AG04449 (cell line): ENCODE measurements at regions not wholly inside any gene's neighbourhood (a gene's known extent, or its start where the extent isn't known, plus 50 kb on each side); places are given as distances from the start of the nearest gene placed in this dataset.

Experiments used
- CTCF ChIA-PET: fragments of 350-600 bp; formaldehyde crosslinking; extraction: SDS; loops from one replicate; lab custom pipeline; 2021; ENCODE audit warnings: antibody characterized with exemption; lab: Yijun Ruan, JAX
- POLR2A ChIA-PET: fragments of 400-600, 350-600 bp; formaldehyde crosslinking; extraction: SDS; loops from one replicate; lab custom pipeline; 2020; ENCODE audit warnings: antibody characterized with exemption, inconsistent platforms; lab: Yijun Ruan, JAX
- DNase-seq: peaks from one replicate; pipeline ENCODE4 v3.0.0-alpha.2; 2010; ENCODE audit warnings: low read depth, low spot score
- H3K4me3 ChIP-seq: 2 replicates; pipeline ENCODE4 v1.5.1; 2011; ENCODE audit warnings: low read depth, mild to moderate bottlenecking, control low read depth, low read length
- TF ChIP-seq, protein P1 (sequence below): IDR thresholded peaks from one replicate; pipeline ENCODE4 v1.5.1; 2011; ENCODE audit warnings: mild to moderate bottlenecking, moderate library complexity, low read length, control low read depth, inconsistent platforms; ENCODE audit not compliant: insufficient read depth; ENCODE audit errors: missing control alignments

DNA sequence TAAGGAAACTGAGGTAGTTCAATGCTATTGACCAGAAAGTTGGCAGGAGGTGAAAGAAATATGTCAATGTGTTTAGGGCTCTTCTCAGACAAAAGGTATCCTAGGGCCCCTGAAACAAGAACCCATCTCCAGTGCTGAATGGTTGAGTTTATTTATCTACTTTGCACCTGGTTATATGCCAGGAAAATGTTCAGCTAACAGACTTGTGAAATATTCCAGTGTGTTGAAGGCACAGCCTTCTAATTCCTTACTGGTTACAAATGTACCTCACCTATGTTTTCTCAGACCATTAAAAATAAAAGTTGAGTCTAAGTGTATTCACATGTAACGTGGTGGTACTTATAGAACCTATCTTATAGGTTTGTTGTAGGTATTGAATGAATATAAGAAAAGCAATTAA is 511.7 kb upstream of the SEL1L start:
- DNase-seq = no peak
- no peak overlapping the region for H3K4me3 ChIP-seq
- TF ChIP-seq, protein P1, sequence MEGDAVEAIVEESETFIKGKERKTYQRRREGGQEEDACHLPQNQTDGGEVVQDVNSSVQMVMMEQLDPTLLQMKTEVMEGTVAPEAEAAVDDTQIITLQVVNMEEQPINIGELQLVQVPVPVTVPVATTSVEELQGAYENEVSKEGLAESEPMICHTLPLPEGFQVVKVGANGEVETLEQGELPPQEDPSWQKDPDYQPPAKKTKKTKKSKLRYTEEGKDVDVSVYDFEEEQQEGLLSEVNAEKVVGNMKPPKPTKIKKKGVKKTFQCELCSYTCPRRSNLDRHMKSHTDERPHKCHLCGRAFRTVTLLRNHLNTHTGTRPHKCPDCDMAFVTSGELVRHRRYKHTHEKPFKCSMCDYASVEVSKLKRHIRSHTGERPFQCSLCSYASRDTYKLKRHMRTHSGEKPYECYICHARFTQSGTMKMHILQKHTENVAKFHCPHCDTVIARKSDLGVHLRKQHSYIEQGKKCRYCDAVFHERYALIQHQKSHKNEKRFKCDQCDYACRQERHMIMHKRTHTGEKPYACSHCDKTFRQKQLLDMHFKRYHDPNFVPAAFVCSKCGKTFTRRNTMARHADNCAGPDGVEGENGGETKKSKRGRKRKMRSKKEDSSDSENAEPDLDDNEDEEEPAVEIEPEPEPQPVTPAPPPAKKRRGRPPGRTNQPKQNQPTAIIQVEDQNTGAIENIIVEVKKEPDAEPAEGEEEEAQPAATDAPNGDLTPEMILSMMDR = no peak
- POLR2A ChIA-PET = no interaction called here
- CTCF ChIA-PET = no interaction called here

DNA sequence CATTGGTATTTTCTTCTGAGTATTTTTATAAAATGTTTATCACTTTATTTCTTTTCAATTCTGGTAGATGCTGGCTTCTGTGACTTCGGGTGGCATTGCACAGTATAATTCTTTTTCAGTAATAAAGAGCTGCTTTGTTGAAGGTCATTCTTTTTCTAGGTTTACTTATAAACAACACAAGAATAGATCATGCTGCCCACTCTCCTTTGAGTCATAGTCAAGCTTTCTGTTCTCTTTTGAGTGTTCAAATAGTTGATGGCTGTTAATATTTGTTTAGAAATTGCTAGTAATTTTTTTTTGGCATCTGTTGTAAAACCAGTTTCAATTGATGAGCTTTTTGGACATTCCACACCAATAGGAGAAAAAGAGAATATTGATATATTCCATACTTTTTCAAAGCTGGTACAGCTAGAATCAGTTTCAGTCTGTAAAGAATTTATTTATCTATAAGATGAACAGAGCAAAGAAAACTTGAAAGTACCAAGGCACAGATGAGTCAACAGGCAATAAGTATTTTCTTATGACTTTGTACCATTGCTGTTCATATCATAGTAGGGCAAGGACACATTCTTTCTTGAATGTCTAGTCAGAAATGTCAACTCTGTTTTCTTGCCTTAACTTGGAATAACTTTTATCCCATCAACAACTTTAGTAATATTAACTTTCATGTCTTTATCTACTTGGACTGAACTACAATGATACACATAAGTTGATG is 513.0 kb upstream of the SEL1L start:
- TF ChIP-seq, protein P1 = no peak
- CTCF ChIA-PET = no interaction called here

DNA sequence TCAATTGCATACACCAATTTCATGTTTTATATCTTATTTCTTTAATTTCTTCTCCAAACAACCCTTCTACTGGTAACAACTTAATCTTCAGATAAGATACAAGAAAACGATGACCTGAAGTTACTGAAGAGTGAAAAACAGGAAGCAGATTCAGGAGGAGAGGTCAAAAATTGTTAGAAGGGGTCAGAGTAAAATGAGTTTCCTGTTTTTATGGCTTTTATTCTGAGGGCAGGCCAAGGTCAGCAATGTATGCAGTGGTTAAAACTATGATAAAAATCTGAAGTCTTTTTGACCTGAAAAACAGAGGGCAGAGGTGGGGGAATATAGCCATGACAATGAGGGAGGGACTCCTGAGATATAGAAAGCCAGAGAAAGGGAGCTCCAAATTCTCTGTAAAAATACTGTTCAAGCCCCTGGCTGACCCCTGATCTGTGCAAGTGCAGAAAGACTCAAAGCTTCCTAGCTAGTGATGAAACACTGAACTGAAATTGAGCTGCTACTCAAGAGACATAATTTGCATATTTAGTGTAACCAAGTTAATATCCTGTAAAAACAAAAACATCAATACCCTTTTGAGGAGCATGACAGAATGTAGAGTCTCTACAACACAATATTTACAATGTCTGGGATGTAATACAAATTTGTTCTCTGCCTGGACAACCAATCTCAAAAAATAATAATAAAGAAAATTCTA is 514.3 kb upstream of the SEL1L start:
- no peak for DNase-seq
- TF ChIP-seq, protein P1 = no peak
- no peak overlapping the region for H3K4me3 ChIP-seq
- ChIA-PET CTCF (no interaction called here), POLR2A (no interaction called here)

More for the DNA sequence above, 513.0 kb upstream of the SEL1L start:
- POLR2A ChIA-PET = interaction anchor here (0.6 kb wide), 1 partner anchor 579 kb away, joined by 3 read pairs; no protein-coding TSS in a partner anchor
- no peak overlapping the region for H3K4me3 ChIP-seq
- no peak for DNase-seq

DNA sequence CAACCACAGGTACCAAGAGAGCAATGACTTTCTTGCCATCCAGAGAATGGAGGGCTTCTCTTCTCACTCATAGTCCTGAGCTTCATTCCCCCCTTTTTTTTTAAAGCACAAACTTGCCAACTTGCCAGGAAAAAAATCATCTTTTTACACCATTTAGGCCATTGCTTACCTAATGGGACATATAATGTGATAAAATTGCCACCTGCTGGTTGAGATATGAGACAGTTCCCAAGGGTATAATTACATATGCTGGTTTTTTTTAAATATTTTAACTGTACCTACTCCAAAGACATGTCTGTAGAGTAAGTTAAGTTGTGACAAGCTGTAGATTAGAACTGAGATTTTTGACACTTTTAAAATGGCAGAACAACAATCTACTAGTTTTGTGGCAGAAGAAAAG is 519.1 kb upstream of the SEL1L start:
- ChIA-PET POLR2A (no interaction called here), CTCF (no interaction called here)
- no peak for DNase-seq
- TF ChIP-seq, protein P1 = no peak
- H3K4me3 ChIP-seq = no peak overlapping the region

DNA sequence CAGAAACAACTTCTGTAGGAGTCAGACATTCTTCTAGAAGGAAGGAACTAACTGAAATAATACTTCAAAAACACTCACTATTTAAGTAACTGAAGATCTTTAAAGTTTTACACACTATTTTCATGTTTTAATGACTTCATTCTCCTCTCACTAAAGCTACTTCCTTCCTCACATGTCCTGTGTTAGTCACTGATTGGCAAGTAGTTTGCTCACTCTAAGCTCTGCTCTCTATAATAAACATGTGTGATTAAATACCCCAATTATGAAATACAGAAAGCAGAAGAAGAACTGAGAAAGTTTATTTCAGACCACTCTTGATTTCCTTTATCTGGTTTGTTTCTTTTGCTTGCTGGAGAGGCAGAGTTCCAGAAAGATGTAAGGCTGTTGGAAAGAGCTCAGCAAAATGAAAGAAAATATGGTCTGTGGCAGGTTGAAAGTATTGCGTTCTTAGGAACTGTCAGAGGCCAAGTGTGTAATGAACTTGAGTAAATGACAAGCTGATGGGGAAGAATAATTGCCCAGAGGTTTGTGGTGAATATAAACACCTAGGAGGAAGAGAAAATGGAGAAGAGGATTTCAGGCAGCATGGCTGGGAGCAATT is 522.0 kb upstream of the SEL1L start:
- no peak for DNase-seq
- TF ChIP-seq, protein P1 = no peak
- CTCF ChIA-PET = no interaction called here
- POLR2A ChIA-PET = no interaction called here
- no peak overlapping the region for H3K4me3 ChIP-seq

DNA sequence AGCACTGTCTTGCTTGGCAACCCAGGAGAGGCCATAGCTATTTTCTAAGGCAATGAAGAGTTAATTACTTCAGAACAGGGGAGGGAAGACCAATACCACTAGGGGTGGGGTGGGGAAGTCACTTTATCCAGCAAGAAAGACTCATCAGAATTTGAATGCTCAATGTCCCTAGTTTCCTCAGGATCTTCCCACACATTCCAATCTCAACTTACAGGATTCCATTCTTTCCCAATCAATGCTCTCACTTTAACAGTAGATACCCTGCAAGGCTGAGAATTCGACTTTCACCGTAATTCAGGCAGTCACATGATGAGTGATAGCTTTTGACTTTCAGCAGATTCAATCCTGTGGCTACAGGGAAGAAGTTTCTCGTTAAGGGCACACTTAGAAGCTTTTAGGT is 526.6 kb upstream of the SEL1L start:
- no peak for DNase-seq
- TF ChIP-seq, protein P1 = no peak
- ChIA-PET CTCF (no interaction called here), POLR2A (no interaction called here)
- H3K4me3 ChIP-seq = no peak overlapping the region
